Spleen (tissue), 7 donors: ENCODE measurements at regions not wholly inside any gene's neighbourhood (a gene's known extent, or its start where the extent isn't known, plus 50 kb on each side); places are given as distances from the start of the nearest gene placed in this dataset.

Experiments
- CTCF ChIP-seq, 11 experiments: fragments of 200-600 bp in 7 of 11; fragments of 450-650 bp in 4 of 11; sonication (generic) in 4 of 11; IDR thresholded peaks in 8 of 11; conservative IDR thresholded peaks in 3 of 11; 1 replicate in 7 of 11; 2 replicates in 4 of 11; pipeline versions ENCODE4 v1.4.0 to v1.8.0; 2016 to 2021; ENCODE audit warnings: antibody characterized with exemption in 11 of 11, inconsistent platforms in 4 of 11, mild to moderate bottlenecking in 1 of 11
- POLR2A ChIP-seq, 3 donors: fragments of 450-650 bp; IDR thresholded peaks; one replicate each; pipeline ENCODE4 v1.5.1; 2017; ENCODE audit warnings: antibody characterized with exemption in 3 of 3, mild to moderate bottlenecking in 1 of 3
- donor health status: DM: no; HTN: no; CAD: no; lungs with moderate emphysema.
- donor health status: DM: no; HTN: no; CAD: no.
- donor health status: DM: no; HTN: no; CAD: no.

DNA sequence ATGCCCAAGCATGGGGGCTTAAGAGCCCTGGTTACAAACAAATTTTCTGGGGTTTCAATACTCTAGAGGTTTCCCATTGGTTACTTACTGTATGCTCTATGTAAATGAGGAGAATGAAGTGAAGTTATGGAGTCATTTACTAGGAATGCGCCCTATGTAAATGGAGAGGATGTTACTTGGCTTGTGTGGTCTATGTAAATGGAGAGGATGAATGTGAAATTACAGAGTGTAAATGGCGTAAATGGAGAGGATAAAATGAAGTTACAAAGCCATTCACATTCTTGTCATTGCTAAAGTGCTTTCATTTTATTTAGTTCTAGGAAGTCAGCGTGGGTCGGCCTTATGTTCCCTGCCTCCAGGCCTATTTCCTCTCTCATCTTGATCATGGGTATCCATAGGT, 810.5 kb upstream of the ADGRL3 start:
- TF ChIP-seq CTCF (IDR thresholded peaks at IDR 0.05 in 8 of 11, conservative IDR thresholded peaks at IDR 0.05 in 3 of 11) (no peak), POLR2A (IDR thresholded peaks at IDR 0.05) (no peak)
